G401 (cell line): ENCODE measurements at regions not wholly inside any gene's neighbourhood (a gene's known extent, or its start where the extent isn't known, plus 50 kb on each side); places are given as distances from the start of the nearest gene placed in this dataset.

Source experiments
- DNase-seq: peaks from one replicate; pipeline ENCODE4 v3.0.0-alpha.2; 2015; ENCODE audit warnings: low spot score
- in situ Hi-C: cut with HindIII; loops from 2 replicates; pipeline ENCODE4 v1.10.0; 2016; ENCODE audit warnings: low sequenced_read_pairs, mixed read lengths

- in situ Hi-C loops = no loop called here
- DNase-seq = no peak
These were observed 588.9 kb downstream of the ZNF674 start for GRCh38 chrX:45956191-45956870.

DNA sequence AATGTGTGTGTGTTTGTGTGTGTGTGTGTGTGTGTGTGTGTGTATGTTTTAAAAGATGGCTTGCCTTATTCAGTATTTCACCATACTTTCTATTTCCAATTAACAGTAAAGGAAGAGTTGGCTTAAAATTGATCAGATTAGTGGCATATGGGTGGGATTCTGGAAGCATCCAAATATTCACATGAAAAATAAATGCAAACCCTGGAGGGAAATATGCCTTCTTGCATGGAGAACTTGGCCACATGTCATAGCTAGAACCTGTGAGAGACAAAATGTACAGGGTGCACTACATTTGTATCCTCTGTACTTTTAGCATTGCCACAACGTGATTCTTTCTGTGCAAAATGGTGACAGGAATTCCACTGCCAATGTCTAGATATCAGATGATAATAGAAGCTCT, 589.6 kb downstream of the ZNF674 start:
- no peak for DNase-seq
- in situ Hi-C loops = no loop called here

- in situ Hi-C loops = no loop called here
- no peak for DNase-seq
These were observed 591.2 kb downstream of the ZNF674 start for GRCh38 chrX:45954026-45954425.

DNA sequence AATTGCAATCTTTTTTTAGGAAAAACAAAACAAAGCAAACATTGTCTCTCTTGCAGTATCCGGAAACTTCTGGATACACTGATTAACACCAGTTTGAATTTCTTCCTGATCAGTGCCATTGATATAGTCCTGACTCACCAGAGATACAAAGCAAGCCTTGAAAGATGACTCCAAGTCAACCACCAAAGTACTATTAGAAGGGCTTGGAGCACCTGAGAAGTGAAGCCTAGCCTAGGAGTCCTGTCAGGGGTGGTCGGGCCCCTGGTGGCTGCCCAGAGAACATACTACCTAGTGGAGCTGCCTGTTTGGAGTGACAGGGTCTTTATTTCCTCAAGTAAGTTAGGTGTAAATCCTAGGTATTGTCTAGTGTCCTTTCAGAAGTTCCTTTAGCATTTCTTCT, 593.2 kb downstream of the ZNF674 start:
- in situ Hi-C loops = no loop called here
- no peak for DNase-seq

DNA sequence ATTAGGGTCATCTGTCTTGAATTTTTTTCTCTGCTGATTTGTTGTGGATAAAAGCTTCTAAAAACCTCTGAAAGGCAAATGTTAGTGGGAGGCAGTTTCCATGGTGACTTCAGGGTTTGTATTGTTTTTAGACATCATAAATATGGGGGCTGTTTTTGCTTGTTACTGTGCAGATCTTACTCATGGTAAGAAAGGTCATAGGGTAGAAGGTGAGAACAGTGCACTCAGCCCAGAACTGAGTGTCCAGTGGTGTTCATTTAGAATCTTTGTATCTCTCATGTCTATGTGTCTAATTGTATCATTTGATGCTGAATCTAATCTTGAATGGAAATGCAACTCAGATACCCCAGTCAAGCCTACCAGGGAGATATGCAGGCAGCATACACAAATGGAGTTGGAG, 609.8 kb downstream of the ZNF674 start:
- in situ Hi-C loops = no loop called here
- DNase-seq = no peak

DNA sequence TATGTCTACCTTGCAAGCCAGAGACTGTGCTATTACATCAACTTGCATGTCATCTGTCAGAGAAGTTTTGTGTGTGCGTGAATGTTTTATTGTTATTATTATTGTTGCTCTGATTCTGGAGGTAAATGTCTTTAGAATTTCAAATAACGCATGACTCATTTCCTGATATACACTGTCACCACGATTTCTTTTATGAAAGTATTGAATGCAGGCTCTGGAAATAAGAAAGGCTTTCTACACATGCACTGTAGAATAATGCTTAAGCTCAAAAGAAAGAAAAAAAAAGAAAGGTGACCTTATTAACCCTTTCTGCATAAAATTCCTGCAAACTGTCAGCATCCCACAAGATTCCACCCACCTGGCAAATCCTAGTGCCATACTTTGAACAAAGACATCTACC, 632.9 kb downstream of the ZNF674 start:
- in situ Hi-C loops = no loop called here

DNA sequence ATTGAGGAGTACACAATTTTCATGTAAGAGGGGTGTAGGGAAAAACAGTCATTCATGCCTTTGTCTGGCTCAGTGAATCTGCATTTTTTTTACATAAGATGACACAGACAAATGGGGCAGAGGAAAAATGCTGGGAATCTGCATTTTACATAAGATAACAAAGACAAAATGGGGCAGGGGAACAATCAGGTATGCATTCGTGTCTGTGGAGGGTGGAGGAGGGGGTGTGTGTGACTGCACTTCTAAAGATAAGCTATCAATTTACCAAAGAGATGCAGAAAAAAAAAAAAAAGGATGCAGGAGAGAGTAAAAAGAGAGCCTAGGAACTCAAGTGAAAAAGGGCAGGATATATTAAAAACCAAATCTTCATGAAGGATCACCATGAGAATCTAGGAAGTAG, 637.4 kb downstream of the ZNF674 start:
- no peak for DNase-seq
- in situ Hi-C loops = no loop called here

More for the DNA sequence above, 632.9 kb downstream of the ZNF674 start:
- DNase-seq = no peak

DNA sequence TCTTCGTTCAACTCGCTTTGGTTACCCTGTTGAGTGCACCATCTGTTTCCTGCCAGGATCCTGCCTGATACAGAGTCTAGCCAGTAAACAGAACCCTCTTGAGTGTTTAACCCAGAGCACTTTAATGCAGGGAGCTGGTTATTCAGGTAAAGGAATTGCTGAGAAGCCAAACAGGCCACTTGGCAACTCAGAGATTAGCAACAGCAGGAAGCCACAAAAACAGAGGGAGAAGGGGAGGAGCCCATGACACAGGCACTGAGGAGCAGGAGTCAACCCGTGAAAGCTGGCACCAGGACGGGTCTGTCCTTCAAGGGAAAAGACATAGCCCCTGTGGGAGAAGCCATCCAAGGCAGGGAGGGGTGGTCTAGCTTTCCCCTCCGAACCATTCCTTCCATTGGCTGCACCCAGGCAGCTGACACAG, 641.4 kb downstream of the ZNF674 start:
- in situ Hi-C loops = no loop called here
- DNase-seq = peak; percentile 78

DNA sequence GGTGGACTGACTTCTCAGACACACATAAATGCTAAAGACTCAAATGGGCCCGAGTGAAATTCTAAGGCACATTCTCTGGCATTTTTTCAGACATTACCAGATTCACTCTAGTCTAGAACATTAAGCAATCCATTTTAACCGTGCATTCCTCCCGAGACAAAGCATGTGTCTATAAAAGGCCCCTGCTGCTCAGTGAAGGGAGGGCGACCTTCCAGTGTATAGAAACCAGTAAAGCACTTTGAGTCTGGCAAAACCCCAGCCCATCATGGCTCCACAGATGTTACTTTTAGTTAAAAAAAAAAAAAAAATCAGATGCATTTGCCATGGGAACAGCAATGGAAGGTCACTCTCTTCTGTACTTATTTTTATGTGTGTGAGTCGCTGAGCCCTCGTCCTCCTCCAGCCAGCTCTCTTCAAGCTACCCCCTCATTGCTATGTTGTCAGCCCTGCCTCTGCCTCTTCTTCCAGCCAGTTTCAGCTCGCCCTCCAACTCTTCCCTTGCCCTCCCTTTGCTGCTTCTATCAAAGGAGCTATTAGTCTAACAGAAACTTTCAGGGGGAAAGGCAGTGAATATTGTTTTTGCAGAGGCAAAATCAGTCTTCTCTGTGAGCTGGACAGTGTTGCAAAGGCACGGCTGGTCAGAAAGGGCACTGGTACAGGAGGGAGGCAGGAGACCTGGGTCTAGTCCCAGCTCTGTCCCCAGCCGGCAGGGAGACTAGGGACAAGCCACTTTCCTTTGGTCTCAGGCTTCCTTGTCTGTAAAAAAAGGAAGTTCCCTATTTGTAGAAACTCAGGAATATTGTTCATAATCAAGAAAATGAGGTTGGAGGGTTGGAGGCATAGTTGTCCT, 644.2 kb downstream of the ZNF674 start:
- peak; percentile 43 for DNase-seq
- in situ Hi-C loops = no loop called here

- in situ Hi-C loops = no loop called here
- DNase-seq = no peak
These were observed 650.2 kb downstream of the ZNF674 start for GRCh38 chrX:45894864-45895645.

- no peak for DNase-seq
- in situ Hi-C loops = no loop called here
These were observed 655.8 kb downstream of the ZNF674 start for GRCh38 chrX:45889471-45889870.

GRCh38 chrX:45888518-45888917, 656.7 kb downstream of the ZNF674 start:
- in situ Hi-C loops = no loop called here
- no peak for DNase-seq

GRCh38 chrX:45885931-45886330, 659.3 kb downstream of the ZNF674 start:
- no peak for DNase-seq
- in situ Hi-C loops = no loop called here

- DNase-seq = no peak
- in situ Hi-C loops = no loop called here
These were observed 665.7 kb downstream of the ZNF674 start for GRCh38 chrX:45879512-45879911.

DNA sequence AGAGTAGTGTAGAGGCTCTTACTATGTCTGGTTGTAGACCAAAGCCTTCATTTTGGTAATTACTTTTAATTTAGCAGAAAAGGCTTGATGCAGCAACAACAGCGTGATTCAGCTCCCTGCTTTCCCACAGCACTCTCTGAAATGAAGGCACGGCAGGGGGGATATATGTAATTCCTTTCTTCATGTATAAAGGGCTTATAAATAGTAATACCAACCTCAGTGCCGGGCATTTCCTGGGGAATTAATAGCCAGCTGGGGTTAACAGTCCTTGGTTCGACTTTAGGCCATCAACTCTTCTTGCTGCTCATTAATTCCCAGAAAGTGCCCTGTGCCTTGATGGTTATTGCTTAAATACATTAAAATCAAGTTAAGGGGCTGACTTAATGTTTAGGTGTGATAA, 669.0 kb downstream of the ZNF674 start:
- in situ Hi-C loops = no loop called here
- DNase-seq = no peak

DNA sequence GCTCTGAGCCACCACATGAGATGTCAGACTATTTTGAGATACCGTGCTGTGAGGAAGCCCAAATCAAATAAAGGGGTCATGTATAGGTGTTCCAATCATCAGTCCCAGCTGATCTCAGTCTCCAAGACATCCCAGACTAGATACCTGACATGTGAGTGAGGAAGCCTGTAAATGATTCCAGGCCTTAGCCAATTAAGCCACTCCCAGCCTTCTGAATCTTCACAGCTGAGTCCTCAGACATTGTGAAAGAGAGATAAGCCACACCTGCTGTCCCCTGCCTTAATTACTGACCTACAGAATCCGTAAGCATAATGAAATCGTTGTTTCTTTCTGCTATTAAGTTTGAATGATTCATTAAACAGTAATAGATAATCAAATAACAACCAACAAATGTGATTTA, 671.4 kb downstream of the ZNF674 start:
- no peak for DNase-seq
- in situ Hi-C loops = no loop called here

DNA sequence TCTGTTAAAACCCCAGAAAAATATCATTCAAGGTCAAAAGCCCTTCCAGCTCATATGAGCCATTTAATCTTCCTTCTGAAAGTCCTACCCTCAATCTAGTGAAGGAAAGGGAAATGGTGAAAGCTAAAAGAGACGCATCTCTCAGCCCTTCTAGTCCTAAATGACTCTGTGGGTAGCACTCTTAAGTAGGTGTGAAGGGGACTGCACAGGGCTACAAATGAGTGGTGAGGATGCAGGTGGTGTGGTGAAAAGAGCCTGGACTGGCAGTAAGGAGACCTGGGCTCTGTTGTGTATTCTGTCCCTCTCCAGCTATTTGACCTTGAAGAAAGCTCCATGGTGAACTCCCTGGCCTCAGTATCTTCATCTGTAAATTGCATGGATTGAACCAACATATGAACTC, 671.8 kb upstream of the DIPK2B start:
- in situ Hi-C loops = no loop called here
- DNase-seq = no peak

DNA sequence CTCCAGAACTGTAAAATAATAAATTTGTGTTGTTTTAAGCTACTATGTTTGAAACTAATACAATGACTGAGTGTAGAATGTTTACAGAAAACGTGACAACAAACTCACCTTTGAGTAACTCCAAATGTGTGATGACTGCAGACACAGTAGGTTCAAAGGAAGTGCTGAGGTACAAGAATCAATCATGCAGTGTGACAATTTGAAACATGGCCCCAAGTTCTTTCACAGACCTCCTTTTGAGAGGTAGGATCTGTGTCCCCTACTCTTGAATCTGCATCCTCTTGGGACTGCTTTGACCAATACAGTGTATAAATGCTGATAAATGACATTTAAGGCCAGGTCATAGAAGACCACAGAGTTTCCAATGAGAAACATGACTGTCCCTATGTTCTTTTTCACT, 667.7 kb upstream of the DIPK2B start:
- no peak for DNase-seq
- in situ Hi-C loops = no loop called here

DNA sequence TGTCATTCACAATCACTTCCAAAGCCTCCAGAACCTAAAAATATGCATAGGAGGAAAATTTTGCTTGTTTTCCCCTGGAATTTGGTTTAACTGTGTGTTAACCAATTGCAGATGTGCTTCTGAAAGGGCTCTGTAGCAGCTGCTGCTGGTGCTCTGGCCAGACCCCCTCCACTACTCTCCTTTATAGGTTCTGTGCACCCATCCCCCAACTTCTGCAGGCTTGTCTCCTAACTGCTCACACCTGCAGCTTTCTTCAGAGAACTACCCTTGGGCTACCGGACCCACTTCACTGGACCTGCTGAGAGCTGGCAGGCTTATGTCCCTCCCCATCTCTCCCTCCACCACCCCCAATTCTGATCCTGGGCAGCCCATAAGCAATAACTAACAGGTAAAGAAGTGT, 662.1 kb upstream of the DIPK2B start:
- no peak for DNase-seq

DNA sequence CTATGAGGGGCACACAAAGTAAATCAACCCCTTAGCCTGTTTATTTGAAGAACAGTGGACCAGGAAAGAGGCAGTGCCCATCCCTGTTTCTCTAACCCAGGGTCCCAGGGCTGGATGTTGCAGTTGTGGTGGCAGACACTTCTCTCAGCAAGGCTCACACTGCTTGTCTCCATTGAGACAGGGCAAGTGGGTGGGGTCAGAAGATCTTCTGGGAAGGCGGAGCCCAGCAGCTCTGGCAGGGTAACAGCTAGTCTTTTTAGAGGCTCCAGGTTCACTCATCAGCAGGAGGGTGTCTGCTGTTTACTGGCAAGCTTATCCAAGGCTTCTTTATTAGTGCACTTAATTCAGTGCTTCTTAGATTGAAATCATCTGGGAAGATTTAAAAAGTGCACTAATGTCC, 659.8 kb upstream of the DIPK2B start:
- in situ Hi-C loops = no loop called here
- no peak for DNase-seq

More for the DNA sequence above, 662.1 kb upstream of the DIPK2B start:
- in situ Hi-C loops = no loop called here
